ENCODE measurements at regions not wholly inside any gene's neighbourhood (a gene's known extent, or its start where the extent isn't known, plus 50 kb on each side); places are given as distances from the start of the nearest gene placed in this dataset.
"Not testable (repeated sequence)": the region's sequence is repeated elsewhere in the genome, so short reads cannot be mapped to it uniquely, and the experiment has no call there.

- H3K4me3 ChIP-seq (ENCODE audit: low read length), result no peak overlapping the region
- no peaks in the 10 kb centered on the region for H3K36me3 ChIP-seq (ENCODE audit: control insufficient read depth, insufficient read depth, low read length)
- no peaks in the 10 kb centered on the region for H3K9me3 ChIP-seq (ENCODE audit: control insufficient read depth, low read depth, low read length)
- no peak overlapping the region for H3K27ac ChIP-seq (ENCODE audit: low read length)
- DNase-seq, result no peak
- WGBS (ENCODE audit: insufficient coverage, low lambda C conversion rate), result no CpG with 5 or more reads among the region's 2 CpGs
- H3K4me1 ChIP-seq (ENCODE audit: control insufficient read depth, insufficient read depth, low read length), result no peaks in the 10 kb centered on the region
- H3K27me3 ChIP-seq (ENCODE audit: control insufficient read depth, insufficient read depth, low read length), result no peaks in the 10 kb centered on the region
Observed at GRCh38 chr16:86261379-86261778, 248.9 kb upstream of the FOXF1 start.

GRCh38 chr16:86267657-86268056 lies 242.7 kb upstream of the FOXF1 start:
- no CpG with 5 or more reads among the region's 3 CpGs for WGBS (ENCODE audit: insufficient coverage, low lambda C conversion rate)
- not testable (repeated sequence) for DNase-seq; H3K27me3 ChIP-seq (ENCODE audit: control insufficient read depth, insufficient read depth, low read length); H3K9me3 ChIP-seq (ENCODE audit: control insufficient read depth, low read depth, low read length); H3K4me3 ChIP-seq (ENCODE audit: low read length); H3K4me1 ChIP-seq (ENCODE audit: control insufficient read depth, insufficient read depth, low read length); H3K27ac ChIP-seq (ENCODE audit: low read length); H3K36me3 ChIP-seq (ENCODE audit: control insufficient read depth, insufficient read depth, low read length)

GRCh38 chr16:86270696-86271095 lies 239.6 kb upstream of the FOXF1 start:
- Histone ChIP-seq H3K4me3 (ENCODE audit: low read length) (no peak overlapping the region), H3K36me3 (ENCODE audit: control insufficient read depth, insufficient read depth, low read length) (no peaks in the 10 kb centered on the region), H3K27ac (ENCODE audit: low read length) (no peak overlapping the region), H3K9me3 (ENCODE audit: control insufficient read depth, low read depth, low read length) (no peaks in the 10 kb centered on the region), H3K4me1 (ENCODE audit: control insufficient read depth, insufficient read depth, low read length) (peaks cover 2% of the 10 kb centered on the region), H3K27me3 (ENCODE audit: control insufficient read depth, insufficient read depth, low read length) (peaks cover 14% of the 10 kb centered on the region)
- no CpG with 5 or more reads among the region's 7 CpGs for WGBS (ENCODE audit: insufficient coverage, low lambda C conversion rate)
- no peak for DNase-seq

- Histone ChIP-seq H3K4me1 (ENCODE audit: control insufficient read depth, insufficient read depth, low read length) (peaks cover 2% of the 10 kb centered on the region), H3K4me3 (ENCODE audit: low read length) (no peak overlapping the region), H3K27me3 (ENCODE audit: control insufficient read depth, insufficient read depth, low read length) (peaks cover 14% of the 10 kb centered on the region), H3K9me3 (ENCODE audit: control insufficient read depth, low read depth, low read length) (no peaks in the 10 kb centered on the region), H3K27ac (ENCODE audit: low read length) (peak overlapping the region; percentile 38), H3K36me3 (ENCODE audit: control insufficient read depth, insufficient read depth, low read length) (no peaks in the 10 kb centered on the region)
- no peak for DNase-seq
- WGBS (ENCODE audit: insufficient coverage, low lambda C conversion rate), result 100% methylated on average over 1 of the region's 1 CpG
Observed at GRCh38 chr16:86272744-86273143, 237.6 kb upstream of the FOXF1 start.

- Histone ChIP-seq H3K27ac (ENCODE audit: low read length) (no peak overlapping the region), H3K4me3 (ENCODE audit: low read length) (no peak overlapping the region), H3K9me3 (ENCODE audit: control insufficient read depth, low read depth, low read length) (no peaks in the 10 kb centered on the region), H3K4me1 (ENCODE audit: control insufficient read depth, insufficient read depth, low read length) (no peaks in the 10 kb centered on the region), H3K27me3 (ENCODE audit: control insufficient read depth, insufficient read depth, low read length) (peaks cover 15% of the 10 kb centered on the region), H3K36me3 (ENCODE audit: control insufficient read depth, insufficient read depth, low read length) (no peaks in the 10 kb centered on the region)
- no CpG with 5 or more reads among the region's 3 CpGs for WGBS (ENCODE audit: insufficient coverage, low lambda C conversion rate)
- no peak for DNase-seq
Observed at GRCh38 chr16:86277221-86277620, 233.1 kb upstream of the FOXF1 start.

GRCh38 chr16:86277859-86278258 lies 232.5 kb upstream of the FOXF1 start:
- DNase-seq; H3K27ac ChIP-seq (ENCODE audit: low read length); H3K36me3 ChIP-seq (ENCODE audit: control insufficient read depth, insufficient read depth, low read length); H3K9me3 ChIP-seq (ENCODE audit: control insufficient read depth, low read depth, low read length); H3K4me3 ChIP-seq (ENCODE audit: low read length); H3K4me1 ChIP-seq (ENCODE audit: control insufficient read depth, insufficient read depth, low read length): not testable (repeated sequence)
- peaks cover 16% of the 10 kb centered on the region for H3K27me3 ChIP-seq (ENCODE audit: control insufficient read depth, insufficient read depth, low read length)
- WGBS (ENCODE audit: insufficient coverage, low lambda C conversion rate), result no CpG with 5 or more reads among the region's 4 CpGs

GRCh38 chr16:86281421-86281820 lies 228.9 kb upstream of the FOXF1 start:
- WGBS (ENCODE audit: insufficient coverage, low lambda C conversion rate), result no CpG with 5 or more reads among the region's 12 CpGs
- Histone ChIP-seq H3K27ac (ENCODE audit: low read length) (no peak overlapping the region), H3K27me3 (ENCODE audit: control insufficient read depth, insufficient read depth, low read length) (peaks cover 37% of the 10 kb centered on the region), H3K4me1 (ENCODE audit: control insufficient read depth, insufficient read depth, low read length) (no peaks in the 10 kb centered on the region), H3K36me3 (ENCODE audit: control insufficient read depth, insufficient read depth, low read length) (no peaks in the 10 kb centered on the region), H3K9me3 (ENCODE audit: control insufficient read depth, low read depth, low read length) (no peaks in the 10 kb centered on the region), H3K4me3 (ENCODE audit: low read length) (no peak overlapping the region)
- no peak for DNase-seq

GRCh38 chr16:86283944-86284343 lies 226.4 kb upstream of the FOXF1 start:
- Histone ChIP-seq H3K27ac (ENCODE audit: low read length) (no peak overlapping the region), H3K4me1 (ENCODE audit: control insufficient read depth, insufficient read depth, low read length) (no peaks in the 10 kb centered on the region), H3K36me3 (ENCODE audit: control insufficient read depth, insufficient read depth, low read length) (no peaks in the 10 kb centered on the region), H3K27me3 (ENCODE audit: control insufficient read depth, insufficient read depth, low read length) (peaks cover 63% of the 10 kb centered on the region), H3K9me3 (ENCODE audit: control insufficient read depth, low read depth, low read length) (no peaks in the 10 kb centered on the region), H3K4me3 (ENCODE audit: low read length) (no peak overlapping the region)
- no peak for DNase-seq
- WGBS (ENCODE audit: insufficient coverage, low lambda C conversion rate), result no CpG with 5 or more reads among the region's 5 CpGs

- no peak for DNase-seq
- no peaks in the 10 kb centered on the region for H3K9me3 ChIP-seq (ENCODE audit: control insufficient read depth, low read depth, low read length)
- no peak overlapping the region for H3K27ac ChIP-seq (ENCODE audit: low read length)
- peaks cover 73% of the 10 kb centered on the region for H3K27me3 ChIP-seq (ENCODE audit: control insufficient read depth, insufficient read depth, low read length)
- WGBS (ENCODE audit: insufficient coverage, low lambda C conversion rate), result no CpG with 5 or more reads among the region's 6 CpGs
- H3K4me3 ChIP-seq (ENCODE audit: low read length), result no peak overlapping the region
- no peaks in the 10 kb centered on the region for H3K36me3 ChIP-seq (ENCODE audit: control insufficient read depth, insufficient read depth, low read length)
- no peaks in the 10 kb centered on the region for H3K4me1 ChIP-seq (ENCODE audit: control insufficient read depth, insufficient read depth, low read length)
Observed at GRCh38 chr16:86285421-86285820, 224.9 kb upstream of the FOXF1 start.

GRCh38 chr16:86285938-86286921 lies 224.1 kb upstream of the FOXF1 start:
- Histone ChIP-seq H3K4me1 (ENCODE audit: control insufficient read depth, insufficient read depth, low read length) (no peaks in the 10 kb centered on the region), H3K36me3 (ENCODE audit: control insufficient read depth, insufficient read depth, low read length) (no peaks in the 10 kb centered on the region), H3K4me3 (ENCODE audit: low read length) (peak overlapping the region; percentile 43), H3K27ac (ENCODE audit: low read length) (peak overlapping the region; percentile 23), H3K9me3 (ENCODE audit: control insufficient read depth, low read depth, low read length) (no peaks in the 10 kb centered on the region), H3K27me3 (ENCODE audit: control insufficient read depth, insufficient read depth, low read length) (peaks cover 81% of the 10 kb centered on the region)
- DNase-seq, result no peak
- no CpG with 5 or more reads among the region's 55 CpGs for WGBS (ENCODE audit: insufficient coverage, low lambda C conversion rate)
